Tibial artery (tissue), 4 donors: ENCODE measurements at regions not wholly inside any gene's neighbourhood (a gene's known extent, or its start where the extent isn't known, plus 50 kb on each side); places are given as distances from the start of the nearest gene placed in this dataset.

Experiments
- DNase-seq, 2 donors: peaks; one replicate each; pipeline ENCODE4 v3.0.0-alpha.2; 2019
- H3K27ac ChIP-seq, 2 donors: fragments of 200-600 bp; sonication (generic) in 1 of 2; 1 replicate in 1 of 2; 2 replicates in 1 of 2; pipeline ENCODE4 v1.5.1; 2018 to 2019; ENCODE audit warnings: mild to moderate bottlenecking in 1 of 2
- H3K27me3 ChIP-seq, 2 donors: fragments of 200-600 bp; sonication (generic) in 1 of 2; one replicate each; pipeline versions ENCODE4 v1.5.1 to v1.6.0; 2016 to 2019
- H3K36me3 ChIP-seq, 3 donors: fragments of 200-600 bp; sonication (generic) in 2 of 3; one replicate each; pipeline ENCODE4 v1.5.1; 2016 to 2019; ENCODE audit warnings: mild to moderate bottlenecking in 2 of 3
- H3K4me1 ChIP-seq, 4 donors: fragments of 200-600 bp; sonication (generic) in 2 of 4; 1 replicate in 3 of 4; 2 replicates in 1 of 4; pipeline ENCODE4 v1.5.1; 2016 to 2019
- H3K4me3 ChIP-seq, 2 donors: fragments of 200-600 bp; sonication (generic) in 1 of 2; 1 replicate in 1 of 2; 2 replicates in 1 of 2; pipeline ENCODE4 v1.5.1; 2018 to 2019; ENCODE audit warnings: mild to moderate bottlenecking in 2 of 2
- H3K9me3 ChIP-seq, 3 donors: fragments of 200-600 bp; sonication (generic) in 1 of 3; one replicate each; pipeline ENCODE4 v1.5.1; 2016 to 2019
- intact Hi-C: fragments of 100-400 bp; cut with DNase I; formaldehyde crosslinking; loops from one replicate; pipeline ENCODE4 v1.15.0; 2023; ENCODE audit warnings: low total_unique reads
- TF ChIP-seq, protein P1 (sequence below), 2 experiments: fragments of 200-600 bp in 1 of 2; fragments of 450-650 bp in 1 of 2; IDR thresholded peaks; one replicate each; pipeline ENCODE4 v1.5.1; 2017 to 2019; ENCODE audit warnings: antibody characterized with exemption in 2 of 2, mild to moderate bottlenecking in 1 of 2, moderate library complexity in 1 of 2

- DNase-seq: no peak
- intact Hi-C loops: no loop called here
- H3K36me3 ChIP-seq: no peaks in the 10 kb centered on the region
- no peaks in the 10 kb centered on the region for H3K27me3 ChIP-seq
- TF ChIP-seq, protein P1, sequence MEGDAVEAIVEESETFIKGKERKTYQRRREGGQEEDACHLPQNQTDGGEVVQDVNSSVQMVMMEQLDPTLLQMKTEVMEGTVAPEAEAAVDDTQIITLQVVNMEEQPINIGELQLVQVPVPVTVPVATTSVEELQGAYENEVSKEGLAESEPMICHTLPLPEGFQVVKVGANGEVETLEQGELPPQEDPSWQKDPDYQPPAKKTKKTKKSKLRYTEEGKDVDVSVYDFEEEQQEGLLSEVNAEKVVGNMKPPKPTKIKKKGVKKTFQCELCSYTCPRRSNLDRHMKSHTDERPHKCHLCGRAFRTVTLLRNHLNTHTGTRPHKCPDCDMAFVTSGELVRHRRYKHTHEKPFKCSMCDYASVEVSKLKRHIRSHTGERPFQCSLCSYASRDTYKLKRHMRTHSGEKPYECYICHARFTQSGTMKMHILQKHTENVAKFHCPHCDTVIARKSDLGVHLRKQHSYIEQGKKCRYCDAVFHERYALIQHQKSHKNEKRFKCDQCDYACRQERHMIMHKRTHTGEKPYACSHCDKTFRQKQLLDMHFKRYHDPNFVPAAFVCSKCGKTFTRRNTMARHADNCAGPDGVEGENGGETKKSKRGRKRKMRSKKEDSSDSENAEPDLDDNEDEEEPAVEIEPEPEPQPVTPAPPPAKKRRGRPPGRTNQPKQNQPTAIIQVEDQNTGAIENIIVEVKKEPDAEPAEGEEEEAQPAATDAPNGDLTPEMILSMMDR (IDR thresholded peaks at IDR 0.05): no peak
- H3K4me1 ChIP-seq: no peaks in the 10 kb centered on the region
- no peak overlapping the region for H3K27ac ChIP-seq
- H3K9me3 ChIP-seq: no peaks in the 10 kb centered on the region
- no peak overlapping the region for H3K4me3 ChIP-seq
Observed at GRCh38 chr14:79947440-79948054, 263.8 kb downstream of the DIO2 start.

GRCh38 chr14:79939235-79939634 is 272.1 kb downstream of the DIO2 start:
- H3K4me3 ChIP-seq: no peak overlapping the region
- intact Hi-C loops: no loop called here
- H3K9me3 ChIP-seq: no peaks in the 10 kb centered on the region
- H3K27ac ChIP-seq: no peak overlapping the region
- TF ChIP-seq, protein P1 (IDR thresholded peaks at IDR 0.05): no peak
- no peaks in the 10 kb centered on the region for H3K27me3 ChIP-seq
- no peaks in the 10 kb centered on the region for H3K4me1 ChIP-seq
- no peak for DNase-seq
- no peaks in the 10 kb centered on the region for H3K36me3 ChIP-seq

DNA sequence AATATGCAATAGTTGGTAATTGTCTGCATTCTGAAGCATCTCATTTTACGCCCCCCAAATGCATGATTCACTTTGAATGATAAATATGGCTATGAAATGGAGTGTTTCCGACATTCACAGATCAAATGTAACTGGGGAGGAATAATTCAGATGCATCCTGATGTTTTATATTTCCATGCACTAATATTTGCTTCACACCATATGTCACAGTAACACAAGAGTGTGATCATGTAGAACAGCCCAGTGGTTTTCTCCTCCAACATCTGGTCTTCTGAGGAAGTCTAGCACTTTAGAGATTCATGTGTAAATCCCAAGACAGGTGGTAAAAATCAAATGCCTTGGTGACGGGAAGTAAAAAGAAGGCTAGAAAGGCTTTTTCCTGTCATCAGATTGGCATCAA is 273.1 kb downstream of the DIO2 start:
- TF ChIP-seq, protein P1 (IDR thresholded peaks at IDR 0.05): no peak
- intact Hi-C loops: no loop called here
- H3K4me1 ChIP-seq: no peaks in the 10 kb centered on the region
- no peak overlapping the region for H3K4me3 ChIP-seq
- no peaks in the 10 kb centered on the region for H3K27me3 ChIP-seq
- no peak for DNase-seq
- no peaks in the 10 kb centered on the region for H3K36me3 ChIP-seq
- H3K27ac ChIP-seq: no peak overlapping the region
- no peaks in the 10 kb centered on the region for H3K9me3 ChIP-seq

GRCh38 chr14:79937433-79937832 is 273.9 kb downstream of the DIO2 start:
- Histone ChIP-seq H3K36me3 (no peaks in the 10 kb centered on the region), H3K27me3 (no peaks in the 10 kb centered on the region), H3K4me3 (no peak overlapping the region), H3K9me3 (no peaks in the 10 kb centered on the region), H3K27ac (no peak overlapping the region), H3K4me1 (no peaks in the 10 kb centered on the region)
- TF ChIP-seq, protein P1 (IDR thresholded peaks at IDR 0.05): no peak
- intact Hi-C loops: no loop called here
- no peak for DNase-seq

DNA sequence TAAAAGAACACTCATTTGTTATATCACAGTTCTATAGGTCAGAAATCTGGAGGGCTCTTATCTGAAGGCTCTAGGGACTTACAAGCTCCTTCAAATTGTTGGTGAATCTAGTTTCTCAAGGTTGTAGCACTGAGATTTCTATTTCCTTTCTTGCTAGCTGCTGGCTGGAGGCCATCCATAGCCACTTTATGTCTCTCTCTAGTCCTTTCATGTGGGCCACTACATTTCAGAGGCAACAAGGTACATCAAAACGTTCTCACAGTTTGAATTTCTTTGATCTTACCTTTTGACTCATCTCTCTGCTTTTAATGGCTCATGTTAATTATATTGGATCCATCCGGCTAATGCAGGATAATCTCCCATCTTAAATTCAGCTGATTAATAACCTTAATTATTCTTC is 286.8 kb downstream of the DIO2 start:
- intact Hi-C loops: no loop called here
- TF ChIP-seq, protein P1 (IDR thresholded peaks at IDR 0.05): no peak

More for the DNA sequence above, 286.8 kb downstream of the DIO2 start:
- no peak for DNase-seq
- Histone ChIP-seq H3K4me1 (no peaks in the 10 kb centered on the region), H3K36me3 (no peaks in the 10 kb centered on the region), H3K27me3 (no peaks in the 10 kb centered on the region), H3K9me3 (no peaks in the 10 kb centered on the region), H3K4me3 (no peak overlapping the region), H3K27ac (no peak overlapping the region)
